Activated CD4-positive, CD25-positive, alpha-beta regulatory T cell treated with anti-CD3 and anti-CD28 coated beads, Interleukin-2, amount 50 U/mL, for 24 hours (primary cell): ENCODE measurements at regions not wholly inside any gene's neighbourhood (a gene's known extent, or its start where the extent isn't known, plus 50 kb on each side); places are given as distances from the start of the nearest gene placed in this dataset.

ENCODE experiments used
- ATAC-seq, 2 donors: fragments of 150-1000 bp; cut with Tn5 transposase; one replicate each; pipeline ENCODE4 v1.10.0; 2021; ENCODE audit warnings: mild to moderate bottlenecking in 1 of 2, moderate library complexity in 1 of 2

GRCh38 chr20:47875297-47876025 is 90.2 kb upstream of the SULF2 start:
- ATAC-seq = no peak

DNA sequence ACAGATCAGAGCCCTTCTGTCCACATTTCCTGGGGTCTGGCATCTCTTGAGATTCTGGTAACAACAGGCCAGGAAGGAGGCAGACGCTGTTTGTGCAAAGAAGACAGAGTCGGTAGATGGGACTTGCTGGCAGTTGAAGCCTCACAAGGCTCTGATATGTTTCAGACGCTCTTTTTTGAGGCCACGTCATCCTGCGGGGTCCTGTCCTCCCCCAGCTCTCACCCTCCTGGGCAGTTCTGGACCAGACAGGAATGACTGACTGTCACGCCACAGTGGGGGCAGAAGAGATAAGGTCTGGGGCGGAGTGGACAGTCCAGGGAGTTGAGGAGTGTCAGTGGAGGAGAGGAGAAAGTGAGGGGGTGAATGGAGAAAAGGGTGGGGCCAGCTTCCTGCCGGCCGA is 87.1 kb upstream of the SULF2 start:
- ATAC-seq = no peak

DNA sequence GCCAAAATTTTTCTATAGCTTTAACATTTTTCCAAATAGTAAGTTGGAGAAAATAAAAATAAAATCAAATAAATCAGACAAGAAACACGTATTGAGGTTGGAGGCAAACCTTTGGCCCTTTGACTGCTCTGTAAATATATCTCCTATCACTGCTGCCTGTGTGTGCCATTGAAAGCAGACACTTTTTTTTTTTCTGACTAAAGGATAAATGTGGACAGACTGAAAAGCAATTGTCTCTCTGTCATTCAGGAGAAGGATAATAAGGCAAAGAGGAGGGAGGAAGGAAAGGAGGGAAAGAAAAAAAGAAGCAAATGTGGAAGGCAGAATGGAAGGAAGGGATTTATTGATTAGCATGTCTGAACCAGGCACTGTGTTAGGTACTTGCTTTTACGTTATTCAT is 85.2 kb upstream of the SULF2 start:
- ATAC-seq = no peak

GRCh38 chr20:47868744-47869143 is 83.5 kb upstream of the SULF2 start:
- no peak for ATAC-seq

GRCh38 chr20:47868236-47868635 is 83.0 kb upstream of the SULF2 start:
- ATAC-seq = no peak

DNA sequence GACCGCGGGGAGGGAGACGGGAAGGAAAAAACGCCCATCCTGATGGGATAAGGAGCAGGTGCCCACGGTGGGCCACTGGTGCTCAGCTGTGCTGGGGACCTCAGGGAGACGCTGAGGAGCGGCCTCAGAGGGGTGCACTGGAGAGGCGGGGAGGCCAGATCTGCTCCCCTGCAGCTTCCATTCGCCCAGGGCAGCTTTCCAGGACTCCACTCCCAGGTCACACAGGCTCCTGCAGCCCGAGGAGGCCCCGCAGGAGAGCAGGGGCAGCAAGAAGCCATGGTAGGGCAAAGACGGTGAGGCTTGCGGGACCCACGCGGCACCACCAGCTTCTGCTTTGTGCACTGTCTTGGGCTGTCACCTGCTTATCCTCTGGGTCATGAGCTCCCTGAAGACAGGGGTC is 82.5 kb upstream of the SULF2 start:
- no peak for ATAC-seq

DNA sequence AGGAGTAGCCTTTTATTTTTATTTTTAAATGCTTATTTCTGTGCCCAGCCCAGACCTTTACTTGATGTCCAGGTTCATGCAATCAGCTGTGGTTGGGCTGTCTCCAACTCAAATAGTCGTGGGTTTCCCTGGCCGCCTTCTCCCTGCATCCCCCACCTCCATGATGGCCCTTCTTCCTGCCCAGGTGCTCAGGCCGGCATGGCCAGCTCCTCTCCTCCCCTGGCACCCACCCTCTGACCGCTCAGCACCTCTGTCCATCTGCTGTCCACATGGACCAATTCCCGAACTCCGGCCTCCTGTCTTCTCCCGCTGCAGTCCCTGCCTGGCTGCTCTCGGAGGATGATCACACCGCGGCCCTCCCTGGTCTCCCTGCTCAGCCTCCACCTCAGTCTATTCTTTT is 81.2 kb upstream of the SULF2 start:
- ATAC-seq = no peak

GRCh38 chr20:47865912-47866311 is 80.6 kb upstream of the SULF2 start:
- ATAC-seq = no peak

DNA sequence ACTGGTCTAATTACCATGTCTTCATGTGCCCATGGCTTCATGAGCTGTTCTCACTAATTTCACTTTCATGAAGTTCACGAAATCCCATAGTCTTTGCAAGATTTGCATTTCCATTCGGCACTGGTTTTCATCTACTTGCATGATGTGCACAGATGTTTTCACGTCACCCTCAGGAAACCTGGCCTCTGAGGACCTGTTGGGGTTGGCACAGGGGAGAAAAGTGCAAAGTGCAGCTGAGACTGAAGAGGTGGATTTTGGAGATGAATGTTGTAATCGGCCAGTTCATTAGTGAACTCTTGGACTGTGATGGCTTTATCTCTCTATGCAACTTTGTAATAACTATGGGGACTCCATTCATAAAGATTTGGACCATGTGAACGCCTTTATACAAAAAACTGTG is 80.2 kb upstream of the SULF2 start:
- no peak for ATAC-seq

DNA sequence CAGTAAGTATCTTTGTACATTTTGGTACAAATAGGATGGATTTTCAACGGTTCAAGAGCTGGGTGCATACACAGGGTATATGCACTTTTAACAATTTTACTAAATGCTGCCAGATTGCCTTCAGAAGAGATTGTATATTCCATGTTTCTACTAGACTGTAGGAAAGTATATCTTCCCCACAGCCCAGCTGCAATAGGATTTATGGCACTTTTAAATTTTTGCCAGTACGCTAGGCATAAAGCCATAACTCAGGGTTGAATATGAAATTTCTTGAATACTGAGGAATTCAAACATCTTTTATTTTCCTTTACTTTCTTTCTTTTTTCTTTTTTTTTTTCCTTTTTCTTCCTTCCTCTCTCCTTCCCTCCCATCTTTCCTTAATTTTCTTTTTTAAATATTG is 78.7 kb upstream of the SULF2 start:
- ATAC-seq = no peak

- ATAC-seq = no peak
Measured at GRCh38 chr20:47863315-47863965, 78.2 kb upstream of the SULF2 start.

- ATAC-seq = no peak
Measured at GRCh38 chr20:47862574-47863240, 77.4 kb upstream of the SULF2 start.

- no peak for ATAC-seq
Measured at GRCh38 chr20:47861116-47861515, 75.8 kb upstream of the SULF2 start.

DNA sequence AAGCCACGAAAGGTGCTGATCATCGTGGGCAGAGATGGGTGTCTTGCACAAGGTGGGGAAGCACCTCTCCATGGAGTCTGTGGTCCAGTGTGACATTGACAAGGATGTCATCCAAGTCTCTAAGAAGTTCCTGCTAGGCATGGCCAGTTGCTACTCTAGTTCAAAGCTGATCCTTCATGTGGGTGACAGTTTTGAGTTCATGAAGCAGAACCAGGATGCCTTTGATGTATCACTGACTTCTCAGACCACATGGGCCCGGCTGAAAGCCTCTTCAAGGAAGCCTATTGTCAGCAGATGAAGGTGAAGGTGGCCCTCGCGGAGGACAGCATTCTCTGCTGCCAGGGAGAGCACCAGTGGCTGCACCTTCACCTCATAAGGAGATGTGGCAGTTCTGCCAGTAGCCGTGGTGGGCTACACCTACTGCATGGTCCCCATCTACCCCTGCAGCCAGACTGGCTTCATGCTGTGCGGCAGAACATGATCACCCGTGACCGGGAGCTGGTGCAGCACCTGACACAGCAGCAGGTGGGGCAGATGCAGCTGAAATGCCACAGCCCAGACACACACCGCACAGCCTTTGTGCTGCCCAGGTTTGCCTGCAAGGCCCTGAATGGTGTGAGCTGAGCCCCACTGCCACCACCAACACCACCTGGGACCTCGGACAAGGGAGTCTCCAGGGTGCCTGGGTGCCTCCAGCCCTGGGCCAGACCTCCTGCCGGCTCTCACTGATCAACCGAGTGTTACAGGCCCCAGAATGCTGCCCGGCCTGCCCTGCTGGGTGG is 75.0 kb upstream of the SULF2 start:
- no peak for ATAC-seq

- ATAC-seq = no peak
Measured at GRCh38 chr20:47859278-47859677, 74.0 kb upstream of the SULF2 start.

DNA sequence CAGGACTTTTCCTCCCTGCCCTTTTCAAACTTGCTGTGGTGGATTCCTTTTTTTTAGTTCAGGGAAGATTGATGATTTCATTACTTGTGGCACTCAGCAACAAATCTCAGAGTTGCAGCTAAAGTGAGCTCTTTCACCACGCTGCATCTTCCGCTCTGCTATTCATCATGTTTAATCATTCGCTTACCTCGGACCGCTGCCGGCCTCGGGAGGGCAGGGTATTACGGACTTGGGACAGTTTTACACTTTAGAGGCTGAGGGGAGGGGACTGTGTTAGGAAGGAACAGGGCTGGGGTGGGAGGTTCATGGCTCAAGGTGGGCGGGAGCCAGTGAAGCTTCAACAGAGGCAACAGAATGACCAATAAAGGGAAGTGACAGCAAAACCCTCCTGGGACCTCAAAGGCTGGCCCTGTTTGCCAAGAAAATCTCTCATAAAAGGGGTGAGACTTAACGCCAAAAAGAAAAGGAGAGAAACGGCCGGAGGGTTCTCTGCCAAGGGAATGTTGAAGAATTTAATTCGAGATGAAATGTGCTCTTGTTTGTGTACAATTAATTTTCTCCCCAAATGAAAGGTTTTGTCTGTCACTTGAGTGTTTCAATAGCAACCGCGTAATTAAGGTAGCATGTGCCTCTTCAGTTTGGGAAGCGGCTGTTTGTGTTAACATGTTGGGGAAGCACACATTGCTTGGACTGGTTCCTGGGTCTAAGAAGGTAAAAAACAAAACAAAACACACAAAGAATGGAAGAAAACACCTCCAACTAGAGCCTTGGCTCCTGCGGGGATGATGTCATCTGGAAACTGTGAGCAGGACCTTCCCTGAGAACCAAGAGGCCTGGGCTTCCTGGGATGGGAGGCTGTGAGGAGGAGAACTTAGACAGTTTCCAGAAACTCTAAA is 72.5 kb upstream of the SULF2 start:
- ATAC-seq = no peak

- ATAC-seq = no peak
Measured at GRCh38 chr20:47857187-47857568, 71.9 kb upstream of the SULF2 start.

GRCh38 chr20:47855799-47856198 is 70.5 kb upstream of the SULF2 start:
- ATAC-seq = no peak

GRCh38 chr20:47854687-47855212 is 69.5 kb upstream of the SULF2 start:
- no peak for ATAC-seq

GRCh38 chr20:47851774-47852173 is 66.5 kb upstream of the SULF2 start:
- ATAC-seq = no peak

- no peak for ATAC-seq
Measured at GRCh38 chr20:47850146-47850545, 64.9 kb upstream of the SULF2 start.

DNA sequence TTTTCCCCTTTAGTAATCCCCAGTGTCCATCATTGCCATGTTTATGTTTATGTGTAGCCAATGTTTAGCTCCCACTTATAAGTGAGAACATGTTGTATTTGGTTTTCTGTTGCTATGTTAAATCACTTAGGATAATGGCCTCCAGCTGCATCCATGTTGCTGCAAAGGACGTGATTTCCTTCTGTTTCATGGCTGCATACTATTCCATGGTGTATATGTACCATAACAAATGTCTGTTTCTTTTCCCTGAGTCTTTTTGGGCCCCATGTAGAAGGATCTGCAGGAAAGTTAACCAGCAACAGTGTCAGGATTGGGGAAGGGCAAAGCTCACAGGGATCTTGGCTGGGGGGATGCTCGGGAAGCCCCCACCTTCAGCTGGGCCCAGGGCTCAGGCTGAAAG is 64.3 kb upstream of the SULF2 start:
- ATAC-seq = no peak
